ENCODE measurements at regions not wholly inside any gene's neighbourhood (a gene's known extent, or its start where the extent isn't known, plus 50 kb on each side); places are given as distances from the start of the nearest gene placed in this dataset.

GRCh38 chr2:186220409-186220808 is 265.7 kb upstream of the ZC3H15 start:
- DNase-seq: no peak
- H3K9me3 ChIP-seq: no peaks in the 10 kb centered on the region
- H3K9ac ChIP-seq (ENCODE audit: low read depth in 2 of 2, low read length in 2 of 2): no peak overlapping the region
- no peaks in the 10 kb centered on the region for H3K27me3 ChIP-seq
- H3K4me3 ChIP-seq: no peak overlapping the region
- intact Hi-C loops (cut with DNase I): no loop called here
- H3K4me1 ChIP-seq: no peaks in the 10 kb centered on the region
- H3K36me3 ChIP-seq: no peaks in the 10 kb centered on the region
- no peak overlapping the region for H3K27ac ChIP-seq
- TF ChIP-seq CTCF (IDR thresholded peaks at IDR 0.05): no peak

- no peaks in the 10 kb centered on the region for H3K36me3 ChIP-seq
- no peaks in the 10 kb centered on the region for H3K4me1 ChIP-seq
- H3K9ac ChIP-seq (ENCODE audit: low read depth in 2 of 2, low read length in 2 of 2): no peak overlapping the region
- DNase-seq: no peak
- no peaks in the 10 kb centered on the region for H3K27me3 ChIP-seq
- no peak for TF ChIP-seq CTCF (IDR thresholded peaks at IDR 0.05)
- no peaks in the 10 kb centered on the region for H3K9me3 ChIP-seq
- no peak overlapping the region for H3K4me3 ChIP-seq
- intact Hi-C loops (cut with DNase I): no loop called here
- no peak overlapping the region for H3K27ac ChIP-seq
These were observed 256.8 kb upstream of the ZC3H15 start for GRCh38 chr2:186229265-186229664.

- Histone ChIP-seq H3K9me3 (no peaks in the 10 kb centered on the region), H3K36me3 (no peaks in the 10 kb centered on the region), H3K4me1 (no peaks in the 10 kb centered on the region), H3K9ac (ENCODE audit: low read depth in 2 of 2, low read length in 2 of 2) (no peak overlapping the region), H3K27ac (no peak overlapping the region), H3K4me3 (no peak overlapping the region), H3K27me3 (no peaks in the 10 kb centered on the region)
- intact Hi-C loops (cut with DNase I): no loop called here
- no peak for TF ChIP-seq CTCF (IDR thresholded peaks at IDR 0.05)
- no peak for DNase-seq
These were observed 244.2 kb upstream of the ZC3H15 start for GRCh38 chr2:186241874-186242273.

DNA sequence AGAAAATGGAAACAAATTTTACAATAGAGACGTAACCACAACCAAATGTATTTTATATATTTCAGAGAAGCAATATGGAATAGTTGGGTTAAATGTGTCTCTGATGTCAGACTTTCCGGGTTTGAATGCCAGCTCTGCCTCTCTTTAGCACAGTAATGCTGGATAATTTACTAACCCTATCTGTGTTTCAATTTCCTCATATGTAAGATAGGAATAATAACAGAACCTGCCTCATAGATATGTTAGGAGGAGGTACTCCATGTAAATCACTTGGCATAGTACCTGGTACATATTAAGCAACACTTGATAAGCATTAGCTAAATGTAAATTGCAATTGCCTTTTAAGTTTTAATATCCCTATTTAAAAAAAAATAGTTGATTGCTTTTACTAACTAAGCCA is 231.3 kb upstream of the ZC3H15 start:
- intact Hi-C loops (cut with DNase I): no loop called here

DNA sequence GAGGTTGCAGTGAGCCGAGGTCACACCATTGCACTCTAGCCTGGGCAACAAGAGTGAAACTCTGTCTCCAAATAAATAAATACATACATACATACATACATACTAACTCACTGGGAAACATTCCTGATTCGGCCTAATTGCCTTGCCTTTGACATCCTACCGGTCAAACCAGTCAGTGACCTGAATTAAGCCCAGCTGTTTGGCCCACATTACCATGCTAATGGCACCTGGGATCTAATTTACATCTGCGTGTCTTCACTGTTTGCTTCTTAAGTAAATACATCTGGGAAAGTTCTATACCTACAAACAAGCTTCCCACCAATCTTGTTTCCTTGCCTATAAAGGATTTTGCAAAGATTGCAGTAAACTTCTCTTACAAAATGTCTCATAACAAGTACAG is 230.2 kb upstream of the ZC3H15 start:
- no peaks in the 10 kb centered on the region for H3K4me1 ChIP-seq
- no peak for DNase-seq
- no peak overlapping the region for H3K27ac ChIP-seq
- intact Hi-C loops (cut with DNase I): no loop called here
- H3K27me3 ChIP-seq: no peaks in the 10 kb centered on the region
- no peaks in the 10 kb centered on the region for H3K36me3 ChIP-seq
- no peak for TF ChIP-seq CTCF (IDR thresholded peaks at IDR 0.05)
- no peak overlapping the region for H3K9ac ChIP-seq (ENCODE audit: low read depth in 2 of 2, low read length in 2 of 2)
- no peak overlapping the region for H3K4me3 ChIP-seq
- H3K9me3 ChIP-seq: no peaks in the 10 kb centered on the region

More for the DNA sequence above, 231.3 kb upstream of the ZC3H15 start:
- DNase-seq: no peak
- no peaks in the 10 kb centered on the region for H3K27me3 ChIP-seq
- no peak overlapping the region for H3K27ac ChIP-seq
- no peak for TF ChIP-seq CTCF (IDR thresholded peaks at IDR 0.05)
- H3K9ac ChIP-seq (ENCODE audit: low read depth in 2 of 2, low read length in 2 of 2): no peak overlapping the region
- no peaks in the 10 kb centered on the region for H3K4me1 ChIP-seq
- H3K9me3 ChIP-seq: no peaks in the 10 kb centered on the region
- H3K36me3 ChIP-seq: no peaks in the 10 kb centered on the region
- H3K4me3 ChIP-seq: no peak overlapping the region

- Histone ChIP-seq H3K4me1 (no peaks in the 10 kb centered on the region), H3K9me3 (no peaks in the 10 kb centered on the region), H3K4me3 (no peak overlapping the region), H3K27me3 (no peaks in the 10 kb centered on the region), H3K36me3 (no peaks in the 10 kb centered on the region), H3K27ac (no peak overlapping the region), H3K9ac (ENCODE audit: low read depth in 2 of 2, low read length in 2 of 2) (no peak overlapping the region)
- peak; percentile 25 for TF ChIP-seq CTCF (IDR thresholded peaks at IDR 0.05)
- intact Hi-C loops (cut with DNase I): no loop called here
- no peak for DNase-seq
These were observed 229.5 kb upstream of the ZC3H15 start for GRCh38 chr2:186256540-186256939.
